ENCODE measurements at regions not wholly inside any gene's neighbourhood (a gene's known extent, or its start where the extent isn't known, plus 50 kb on each side); places are given as distances from the start of the nearest gene placed in this dataset.

- TF ChIP-seq CTCF (IDR thresholded peaks at IDR 0.05; ENCODE audit: low read depth, low read length) = no peak
- TF ChIP-seq EZH2phosphoT487 (IDR thresholded peaks at IDR 0.05; ENCODE audit: low read depth) = no peak
These were observed 238.6 kb upstream of the TPM1 start for GRCh38 chr15:62803856-62804400.

Data from OCI-LY3 (cell line).